Testis (tissue), 2 donors: ENCODE measurements at regions not wholly inside any gene's neighbourhood (a gene's known extent, or its start where the extent isn't known, plus 50 kb on each side); places are given as distances from the start of the nearest gene placed in this dataset.

Experiments used
- DNase-seq: peaks from one replicate; pipeline ENCODE4 v3.0.0-alpha.2; 2019
- H3K27ac ChIP-seq, 2 donors: fragments of 200-600 bp; sonication (generic); one replicate each; pipeline ENCODE4 v1.5.1; 2019
- H3K27me3 ChIP-seq: fragments of 200-600 bp; sonication (generic); one replicate; pipeline ENCODE4 v1.5.1; 2019
- H3K36me3 ChIP-seq: fragments of 200-600 bp; sonication (generic); one replicate; pipeline ENCODE4 v1.5.1; 2017; ENCODE audit warnings: low read depth; ENCODE audit errors: missing control alignments
- H3K4me1 ChIP-seq: fragments of 200-600 bp; sonication (generic); one replicate; pipeline ENCODE4 v1.5.1; 2019
- H3K4me3 ChIP-seq, 2 donors: fragments of 200-600 bp; sonication (generic); one replicate each; pipeline ENCODE4 v1.5.1; 2017 to 2019
- H3K9me3 ChIP-seq: fragments of 200-600 bp; sonication (generic); one replicate; pipeline ENCODE4 v1.5.1; 2017
- POLR2A ChIP-seq: fragments of 450-650 bp; IDR thresholded peaks from one replicate; pipeline ENCODE4 v1.6.1; 2017; ENCODE audit warnings: antibody characterized with exemption, mild to moderate bottlenecking, moderate library complexity
- WGBS, 2 donors: methylation state at CpG; one replicate each; pipeline ENCODE4 v1.1.5; 2018; 5-methylcytosine and 5-hydroxymethylcytosine counted together
- intact Hi-C: fragments of 100-400 bp; cut with DNase I; formaldehyde crosslinking; loops from one replicate; pipeline ENCODE4 v1.15.1; 2023; ENCODE audit warnings: low total_unique reads
- TF ChIP-seq, protein P1 (sequence below), 3 experiments: fragments of 450-650 bp in 2 of 3; fragments of 200-600 bp in 1 of 3; sonication (generic) in 1 of 3; IDR thresholded peaks; one replicate each; pipeline ENCODE4 v1.5.1; 2016 to 2019; ENCODE audit warnings: antibody characterized with exemption in 3 of 3, mild to moderate bottlenecking in 2 of 3, moderate library complexity in 1 of 3

DNA sequence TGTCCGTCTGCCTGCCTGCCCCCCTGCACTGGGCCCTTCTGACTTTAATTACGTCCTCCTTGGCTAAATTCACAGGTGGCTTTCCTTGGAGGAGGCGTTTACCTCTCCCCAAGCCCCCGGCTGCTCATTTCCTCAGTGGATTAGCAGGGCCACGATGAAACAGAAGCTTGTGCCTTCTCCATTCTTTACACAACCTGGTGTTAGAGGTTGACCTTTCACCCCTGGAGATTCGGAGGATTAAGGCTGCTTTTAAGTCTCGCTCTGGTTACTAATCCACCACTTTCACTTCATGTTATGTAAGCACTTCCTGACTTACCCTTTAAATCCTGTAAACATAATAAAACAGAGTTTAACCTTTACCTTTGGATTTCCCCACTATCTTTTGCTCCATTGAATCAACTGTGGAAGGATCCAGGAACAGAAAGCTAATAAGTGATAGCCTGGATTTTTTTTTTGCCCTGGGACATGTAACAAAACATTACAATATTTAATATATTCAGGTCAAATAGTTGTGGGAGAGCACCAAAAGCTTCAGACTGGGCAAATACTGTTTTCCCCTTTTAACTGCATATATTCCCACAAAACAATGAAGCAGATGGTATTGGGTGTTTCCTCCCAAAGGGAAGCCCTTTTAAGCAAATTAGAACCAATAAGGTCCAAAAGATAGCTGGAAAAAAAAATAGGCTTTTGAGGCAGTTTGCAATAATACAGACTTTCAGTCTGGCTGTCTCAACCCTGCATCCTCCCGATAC lies 370.2 kb downstream of the EN1 start:
- no peak for TF ChIP-seq POLR2A
- TF ChIP-seq, protein P1, sequence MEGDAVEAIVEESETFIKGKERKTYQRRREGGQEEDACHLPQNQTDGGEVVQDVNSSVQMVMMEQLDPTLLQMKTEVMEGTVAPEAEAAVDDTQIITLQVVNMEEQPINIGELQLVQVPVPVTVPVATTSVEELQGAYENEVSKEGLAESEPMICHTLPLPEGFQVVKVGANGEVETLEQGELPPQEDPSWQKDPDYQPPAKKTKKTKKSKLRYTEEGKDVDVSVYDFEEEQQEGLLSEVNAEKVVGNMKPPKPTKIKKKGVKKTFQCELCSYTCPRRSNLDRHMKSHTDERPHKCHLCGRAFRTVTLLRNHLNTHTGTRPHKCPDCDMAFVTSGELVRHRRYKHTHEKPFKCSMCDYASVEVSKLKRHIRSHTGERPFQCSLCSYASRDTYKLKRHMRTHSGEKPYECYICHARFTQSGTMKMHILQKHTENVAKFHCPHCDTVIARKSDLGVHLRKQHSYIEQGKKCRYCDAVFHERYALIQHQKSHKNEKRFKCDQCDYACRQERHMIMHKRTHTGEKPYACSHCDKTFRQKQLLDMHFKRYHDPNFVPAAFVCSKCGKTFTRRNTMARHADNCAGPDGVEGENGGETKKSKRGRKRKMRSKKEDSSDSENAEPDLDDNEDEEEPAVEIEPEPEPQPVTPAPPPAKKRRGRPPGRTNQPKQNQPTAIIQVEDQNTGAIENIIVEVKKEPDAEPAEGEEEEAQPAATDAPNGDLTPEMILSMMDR (IDR thresholded peaks at IDR 0.05) = no peak
- Histone ChIP-seq H3K27ac (no peak overlapping the region), H3K4me3 (no peak overlapping the region), H3K4me1 (no peaks in the 10 kb centered on the region), H3K36me3 (no peaks in the 10 kb centered on the region), H3K27me3 (no peaks in the 10 kb centered on the region), H3K9me3 (no peaks in the 10 kb centered on the region)
- intact Hi-C loops = no loop called here
- WGBS, 2 donors = 52 to 59% methylated on average over 8 of the region's 8 CpGs
- no peak for DNase-seq

DNA sequence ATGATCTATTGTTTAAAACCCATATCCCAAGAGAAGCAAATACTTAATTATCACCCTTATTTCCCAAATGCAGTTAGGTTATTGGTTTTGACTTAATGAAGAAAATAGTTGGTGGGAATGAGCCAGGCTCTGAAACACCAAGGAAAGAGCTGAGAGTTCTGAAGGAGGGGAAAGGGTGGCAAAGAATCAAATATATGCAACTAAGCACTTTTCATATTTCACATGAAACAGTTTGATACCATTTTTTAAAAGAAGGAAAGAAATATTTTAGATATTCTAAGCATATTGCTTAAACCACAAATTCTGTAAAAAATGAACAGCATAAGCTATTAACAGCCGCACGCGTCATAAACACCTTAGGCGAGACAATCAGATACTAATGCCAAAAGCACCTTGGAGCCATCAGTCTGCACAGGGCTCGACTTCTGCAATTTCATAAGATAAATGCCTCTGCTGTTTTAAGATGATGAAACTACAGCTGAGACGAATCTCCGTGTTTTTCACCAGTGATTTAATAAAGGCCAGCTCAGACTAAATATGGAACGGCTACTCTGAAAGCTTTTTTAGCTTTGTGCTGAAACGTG lies 371.7 kb downstream of the EN1 start:
- WGBS, 2 donors = 85 to 88% methylated on average over 9 of the region's 9 CpGs
- Histone ChIP-seq H3K27me3 (no peaks in the 10 kb centered on the region), H3K9me3 (no peaks in the 10 kb centered on the region), H3K4me3 (no peak overlapping the region), H3K36me3 (no peaks in the 10 kb centered on the region), H3K27ac (no peak overlapping the region), H3K4me1 (no peaks in the 10 kb centered on the region)
- no peak for DNase-seq
- no peak for TF ChIP-seq POLR2A
- TF ChIP-seq, protein P1 (IDR thresholded peaks at IDR 0.05) = no peak
- intact Hi-C loops = no loop called here

DNA sequence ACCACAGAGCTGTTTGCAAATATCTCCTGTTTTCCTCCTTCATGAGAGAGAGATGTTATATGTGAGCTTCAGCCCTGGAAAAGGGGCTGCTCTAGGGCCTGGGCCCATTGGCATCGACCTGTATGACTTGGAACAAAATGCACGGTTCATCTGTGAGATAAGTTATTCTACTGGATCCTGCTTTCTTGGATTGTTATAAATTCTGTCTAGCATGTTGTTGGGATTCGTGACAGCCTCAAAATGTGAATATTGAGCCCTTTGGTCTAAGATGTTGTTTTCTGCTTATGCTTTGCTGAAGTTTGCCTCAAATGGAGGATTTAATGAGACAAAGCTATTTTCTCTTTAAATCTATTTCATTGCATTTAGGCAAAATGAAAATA lies 372.9 kb downstream of the EN1 start:
- TF ChIP-seq POLR2A = no peak
- TF ChIP-seq, protein P1 (IDR thresholded peaks at IDR 0.05) = no peak
- 70 to 76% methylated on average over 3 of the region's 3 CpGs for WGBS, 2 donors
- no peaks in the 10 kb centered on the region for H3K9me3 ChIP-seq

DNA sequence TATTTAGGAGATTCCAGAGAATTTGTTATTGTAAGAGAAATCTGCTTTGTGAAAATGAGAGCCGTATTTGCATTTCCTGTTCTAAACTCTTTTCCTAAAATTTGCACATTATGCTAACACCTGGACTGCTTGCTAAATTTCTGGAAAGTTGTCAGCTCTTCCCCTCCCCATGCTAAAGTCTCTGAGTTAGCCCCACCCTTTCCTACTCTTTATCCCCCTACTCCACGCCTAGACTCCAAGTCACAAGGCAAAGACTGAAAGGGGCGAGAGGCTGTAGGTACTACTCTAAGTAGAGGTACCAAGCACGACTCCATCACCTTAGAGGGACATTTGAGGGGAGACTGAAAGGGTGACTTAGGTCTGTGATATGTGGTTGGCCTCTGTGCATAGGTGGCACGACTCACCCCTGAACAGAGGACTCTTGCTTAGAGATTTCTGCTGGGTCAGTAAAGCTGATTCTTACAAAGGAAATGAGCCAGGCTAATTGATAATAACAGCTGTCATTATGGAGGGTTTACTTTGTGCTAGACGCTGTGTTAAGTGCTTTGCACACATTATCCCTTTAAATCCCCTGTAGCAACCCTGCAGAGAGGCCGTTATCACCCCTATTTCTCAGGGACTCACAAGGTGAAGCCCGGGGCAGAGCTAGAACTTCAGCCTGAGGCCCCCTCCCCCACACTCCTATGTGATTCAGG lies 373.5 kb downstream of the EN1 start:
- no peaks in the 10 kb centered on the region for H3K9me3 ChIP-seq
- 35 to 48% methylated on average over 8 of the region's 8 CpGs for whole genome bisulfite sequencing, 2 donors
- no peak overlapping the region for H3K27ac ChIP-seq
- no peak overlapping the region for H3K4me3 ChIP-seq
- intact Hi-C loops = no loop called here
- no peak for DNase-seq
- no peak for TF ChIP-seq POLR2A
- TF ChIP-seq, protein P1 (IDR thresholded peaks at IDR 0.05) = no peak
- no peaks in the 10 kb centered on the region for H3K27me3 ChIP-seq
- H3K36me3 ChIP-seq = no peaks in the 10 kb centered on the region
- no peaks in the 10 kb centered on the region for H3K4me1 ChIP-seq

More for the DNA sequence above, 372.9 kb downstream of the EN1 start:
- DNase-seq = no peak
- intact Hi-C loops = no loop called here
- H3K27ac ChIP-seq = no peak overlapping the region
- H3K4me3 ChIP-seq = no peak overlapping the region
- H3K27me3 ChIP-seq = no peaks in the 10 kb centered on the region
- no peaks in the 10 kb centered on the region for H3K4me1 ChIP-seq
- H3K36me3 ChIP-seq = no peaks in the 10 kb centered on the region
